ENCODE measurements at regions not wholly inside any gene's neighbourhood (a gene's known extent, or its start where the extent isn't known, plus 50 kb on each side); places are given as distances from the start of the nearest gene placed in this dataset.

DNA sequence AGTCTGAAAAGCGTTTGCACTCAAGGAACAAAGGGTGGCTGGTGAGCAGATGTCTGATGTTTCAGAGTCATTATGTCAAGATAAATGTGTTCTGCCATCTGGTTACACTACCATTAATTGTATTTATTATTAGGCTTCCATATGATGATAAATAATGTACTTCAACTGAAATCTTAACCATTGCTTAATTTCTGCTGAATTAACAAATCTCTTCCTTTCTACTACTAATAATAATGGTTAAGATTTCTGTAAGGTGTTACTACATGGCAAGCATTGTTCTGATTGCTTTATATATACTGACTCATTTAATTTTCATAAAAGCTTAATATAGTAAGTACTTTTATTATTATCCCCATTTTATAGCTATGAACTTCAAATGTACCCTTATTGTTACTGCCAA, 68.4 kb upstream of the GALNT15 start:
- intact Hi-C loops (cut with DNase I; ENCODE audit: low total_unique reads): no loop called here

DNA sequence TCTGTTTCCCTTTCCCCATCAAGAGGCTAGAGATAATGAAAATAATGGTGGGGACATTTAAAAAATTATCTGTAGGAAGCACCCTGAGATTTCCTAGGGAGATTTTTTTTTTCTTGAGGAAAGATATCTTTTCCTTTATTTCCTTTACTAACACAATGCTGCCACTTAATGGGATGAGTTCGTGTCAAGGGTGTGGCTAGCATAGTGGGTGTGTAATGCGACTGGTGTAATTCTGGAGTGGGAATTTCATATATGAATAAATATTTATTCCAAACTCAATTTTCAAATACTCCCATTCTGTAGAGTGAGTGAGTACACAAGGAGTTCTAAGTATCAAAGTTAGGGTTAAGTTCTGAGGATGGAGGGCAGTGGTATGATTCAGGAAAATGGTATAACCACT, 66.1 kb upstream of the GALNT15 start:
- TF ChIP-seq, protein P1, sequence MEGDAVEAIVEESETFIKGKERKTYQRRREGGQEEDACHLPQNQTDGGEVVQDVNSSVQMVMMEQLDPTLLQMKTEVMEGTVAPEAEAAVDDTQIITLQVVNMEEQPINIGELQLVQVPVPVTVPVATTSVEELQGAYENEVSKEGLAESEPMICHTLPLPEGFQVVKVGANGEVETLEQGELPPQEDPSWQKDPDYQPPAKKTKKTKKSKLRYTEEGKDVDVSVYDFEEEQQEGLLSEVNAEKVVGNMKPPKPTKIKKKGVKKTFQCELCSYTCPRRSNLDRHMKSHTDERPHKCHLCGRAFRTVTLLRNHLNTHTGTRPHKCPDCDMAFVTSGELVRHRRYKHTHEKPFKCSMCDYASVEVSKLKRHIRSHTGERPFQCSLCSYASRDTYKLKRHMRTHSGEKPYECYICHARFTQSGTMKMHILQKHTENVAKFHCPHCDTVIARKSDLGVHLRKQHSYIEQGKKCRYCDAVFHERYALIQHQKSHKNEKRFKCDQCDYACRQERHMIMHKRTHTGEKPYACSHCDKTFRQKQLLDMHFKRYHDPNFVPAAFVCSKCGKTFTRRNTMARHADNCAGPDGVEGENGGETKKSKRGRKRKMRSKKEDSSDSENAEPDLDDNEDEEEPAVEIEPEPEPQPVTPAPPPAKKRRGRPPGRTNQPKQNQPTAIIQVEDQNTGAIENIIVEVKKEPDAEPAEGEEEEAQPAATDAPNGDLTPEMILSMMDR (IDR thresholded peaks at IDR 0.05): no peak
- intact Hi-C loops (cut with DNase I; ENCODE audit: low total_unique reads): no loop called here
- Histone ChIP-seq H3K9me3 (no peaks in the 10 kb centered on the region), H3K4me3 (no peak overlapping the region), H3K27ac (no peak overlapping the region), H3K4me1 (peaks cover 0 to 13% (median 1%) of the 10 kb centered on the region in 4 donors), H3K36me3 (no peaks in the 10 kb centered on the region), H3K27me3 (no peaks in the 10 kb centered on the region)
- DNase-seq: no peak

More for the DNA sequence above, 68.4 kb upstream of the GALNT15 start:
- TF ChIP-seq, protein P1 (IDR thresholded peaks at IDR 0.05): no peak
- H3K27ac ChIP-seq: no peak overlapping the region
- no peak for DNase-seq
- no peaks in the 10 kb centered on the region for H3K27me3 ChIP-seq
- peaks cover 0 to 26% (median 1%) of the 10 kb centered on the region in 4 donors for H3K4me1 ChIP-seq
- no peaks in the 10 kb centered on the region for H3K9me3 ChIP-seq
- no peaks in the 10 kb centered on the region for H3K36me3 ChIP-seq
- no peak overlapping the region for H3K4me3 ChIP-seq

DNA sequence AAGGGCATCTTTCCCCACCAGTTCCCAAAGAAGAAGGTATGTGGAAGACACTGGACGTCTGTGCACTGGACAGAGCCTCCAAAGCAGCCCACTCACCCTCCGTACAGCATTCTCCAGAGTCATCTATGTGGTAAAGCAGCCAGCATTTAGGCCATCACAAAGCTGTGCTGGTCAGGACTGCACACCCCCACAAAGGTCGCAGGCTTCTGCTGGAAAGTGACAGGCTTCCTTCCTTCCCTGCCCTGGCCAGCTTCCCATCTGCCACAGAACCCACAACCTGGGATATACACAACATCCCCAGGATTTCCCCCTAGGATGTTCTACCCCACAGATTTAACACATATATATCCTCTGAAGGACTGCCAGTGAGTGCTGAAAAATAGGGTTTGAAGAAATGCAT, 64.6 kb upstream of the GALNT15 start:
- H3K9me3 ChIP-seq: no peaks in the 10 kb centered on the region
- H3K36me3 ChIP-seq: no peaks in the 10 kb centered on the region
- no peak overlapping the region for H3K27ac ChIP-seq
- no peak overlapping the region for H3K4me3 ChIP-seq
- TF ChIP-seq, protein P1 (IDR thresholded peaks at IDR 0.05): no peak
- no peak for DNase-seq
- no peaks in the 10 kb centered on the region for H3K27me3 ChIP-seq
- intact Hi-C loops (cut with DNase I; ENCODE audit: low total_unique reads): no loop called here
- H3K4me1 ChIP-seq: peaks cover 0 to 22% (median 2%) of the 10 kb centered on the region in 4 donors

DNA sequence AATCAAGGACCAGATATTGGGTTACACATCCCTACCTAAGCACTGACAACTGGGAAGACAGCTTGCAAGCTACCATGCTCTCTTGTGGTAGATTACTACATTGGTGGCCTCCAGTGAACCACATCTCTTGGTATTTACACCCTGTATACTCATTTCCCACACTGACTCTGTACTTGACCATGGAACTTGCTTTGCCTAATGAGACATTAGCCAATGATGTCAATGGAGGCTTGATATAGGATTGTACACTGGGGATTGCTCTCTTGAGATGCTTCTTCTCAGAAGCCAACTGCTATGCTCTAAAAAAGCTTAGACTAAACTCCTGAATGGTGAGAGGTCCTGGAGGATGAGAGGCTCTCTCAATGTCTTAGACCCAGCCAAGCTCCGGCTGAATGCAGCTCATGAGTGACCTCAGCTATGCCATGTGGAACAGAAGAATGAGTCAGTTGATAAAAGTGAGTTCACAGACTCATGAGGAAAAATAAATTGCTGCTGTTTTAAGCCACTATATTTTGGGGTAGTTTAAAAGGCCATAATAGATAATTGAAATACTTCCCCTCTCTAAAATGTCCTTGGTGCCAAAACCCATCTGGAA, 61.5 kb upstream of the GALNT15 start:
- Histone ChIP-seq H3K27me3 (no peaks in the 10 kb centered on the region), H3K9me3 (no peaks in the 10 kb centered on the region), H3K36me3 (no peaks in the 10 kb centered on the region), H3K27ac (peak overlapping the region; percentile 57 to 60), H3K4me1 (peaks cover 0 to 34% (median 2%) of the 10 kb centered on the region in 4 donors), H3K4me3 (no peak overlapping the region)
- TF ChIP-seq, protein P1 (IDR thresholded peaks at IDR 0.05): no peak
- DNase-seq: no peak
- intact Hi-C loops (cut with DNase I; ENCODE audit: low total_unique reads): no loop called here

DNA sequence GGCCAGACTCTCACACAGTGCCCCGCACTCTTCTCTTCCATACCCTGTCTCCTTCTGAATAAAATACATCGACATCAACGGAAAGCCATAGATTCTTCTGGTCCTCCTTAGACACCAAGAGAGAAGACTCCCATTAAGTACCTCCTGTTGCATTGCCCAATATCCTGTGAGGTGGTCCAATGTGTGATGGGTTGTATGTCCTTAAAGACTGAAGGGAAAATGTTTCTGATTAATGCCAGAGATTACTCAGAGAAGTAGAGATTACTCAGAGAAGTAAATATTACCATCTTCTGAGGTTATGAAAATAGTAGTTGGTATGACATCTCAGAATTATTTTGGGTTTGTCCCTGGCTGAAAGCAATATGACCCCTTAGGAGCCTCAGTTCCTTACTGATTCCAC, 60.8 kb upstream of the GALNT15 start:
- Histone ChIP-seq H3K36me3 (no peaks in the 10 kb centered on the region), H3K27me3 (no peaks in the 10 kb centered on the region), H3K27ac (peak overlapping the region; percentile 57 to 60), H3K4me1 (peaks cover 0 to 34% (median 2%) of the 10 kb centered on the region in 4 donors), H3K4me3 (no peak overlapping the region), H3K9me3 (no peaks in the 10 kb centered on the region)
- peak in 1 of 2 donors; percentile 81 for DNase-seq
- TF ChIP-seq, protein P1 (IDR thresholded peaks at IDR 0.05): no peak
- intact Hi-C loops (cut with DNase I; ENCODE audit: low total_unique reads): no loop called here
